ENCODE measurements at regions not wholly inside any gene's neighbourhood (a gene's known extent, or its start where the extent isn't known, plus 50 kb on each side); places are given as distances from the start of the nearest gene placed in this dataset.

DNA sequence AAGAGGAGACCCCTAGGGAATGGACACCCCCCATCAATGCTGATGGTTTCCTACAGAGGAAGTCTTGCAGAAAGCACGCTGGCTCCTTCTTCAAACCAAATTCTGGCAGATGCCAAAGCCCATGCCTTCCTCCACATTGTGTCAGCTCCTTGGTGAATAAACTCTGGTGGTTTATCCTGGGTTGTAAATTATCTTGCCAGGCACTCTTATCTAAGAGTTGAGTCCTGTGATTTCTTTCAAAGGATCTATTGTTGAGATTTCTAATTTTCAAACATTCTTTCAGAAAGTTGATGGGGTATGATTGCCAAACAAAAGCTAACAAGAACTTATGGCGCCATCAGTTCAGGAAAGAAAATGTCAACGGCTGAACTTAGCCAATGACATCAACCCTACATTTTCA, 160.4 kb downstream of the NSG2 start:
- Histone ChIP-seq H3K4me1 (ENCODE audit: control insufficient read depth in 3 of 3, insufficient read depth in 3 of 3, low read length in 3 of 3) (no peaks in the 10 kb centered on the region), H3K9ac (ENCODE audit: low read depth in 1 of 3, low read length in 3 of 3) (no peak overlapping the region), H3K4me3 (ENCODE audit: low read length in 3 of 3) (no peak overlapping the region), H3K27me3 (ENCODE audit: control insufficient read depth in 3 of 3, insufficient read depth in 3 of 3, low read length in 3 of 3) (peaks cover 8 to 13% (median 13%) of the 10 kb centered on the region in 3 donors), H3K9me3 (ENCODE audit: control insufficient read depth in 3 of 3, low read length in 3 of 3) (peaks cover 0 to 2% (median 0%) of the 10 kb centered on the region in 3 donors), H3K27ac (ENCODE audit: low read depth, low read length) (no peak overlapping the region), H3K36me3 (ENCODE audit: control insufficient read depth in 3 of 3, insufficient read depth in 3 of 3, low read length in 3 of 3) (no peaks in the 10 kb centered on the region)

- Histone ChIP-seq H3K4me1 (ENCODE audit: control insufficient read depth in 3 of 3, insufficient read depth in 3 of 3, low read length in 3 of 3) (no peaks in the 10 kb centered on the region), H3K36me3 (ENCODE audit: control insufficient read depth in 3 of 3, insufficient read depth in 3 of 3, low read length in 3 of 3) (no peaks in the 10 kb centered on the region), H3K9ac (ENCODE audit: low read depth in 1 of 3, low read length in 3 of 3) (no peak overlapping the region), H3K9me3 (ENCODE audit: control insufficient read depth in 3 of 3, low read length in 3 of 3) (no peaks in the 10 kb centered on the region), H3K27me3 (ENCODE audit: control insufficient read depth in 3 of 3, insufficient read depth in 3 of 3, low read length in 3 of 3) (peaks cover 4 to 31% (median 23%) of the 10 kb centered on the region in 3 donors), H3K4me3 (ENCODE audit: low read length in 3 of 3) (no peak overlapping the region), H3K27ac (ENCODE audit: low read depth, low read length) (no peak overlapping the region)
Measured at GRCh38 chr5:174210596-174211276, 165.2 kb downstream of the NSG2 start.

DNA sequence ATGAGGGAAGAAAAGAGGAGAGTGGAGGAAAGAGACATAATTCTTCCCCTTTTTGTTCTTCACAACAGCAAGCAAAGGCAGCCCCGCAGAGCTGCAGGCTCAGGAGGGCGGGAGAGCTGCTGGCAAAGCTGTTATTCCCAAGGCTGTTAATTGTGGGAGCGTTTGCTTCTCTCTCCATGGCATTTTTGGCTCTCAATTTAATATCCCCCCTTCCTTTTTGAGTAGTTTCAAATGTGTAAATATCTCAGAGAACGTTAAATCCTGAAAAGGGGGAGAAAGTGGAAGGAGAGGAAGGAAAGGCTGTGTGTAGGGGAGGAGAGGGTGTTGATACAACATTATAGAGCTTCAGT, 165.7 kb downstream of the NSG2 start:
- Histone ChIP-seq H3K9ac (ENCODE audit: low read depth in 1 of 3, low read length in 3 of 3) (no peak overlapping the region), H3K4me1 (ENCODE audit: control insufficient read depth in 3 of 3, insufficient read depth in 3 of 3, low read length in 3 of 3) (no peaks in the 10 kb centered on the region), H3K9me3 (ENCODE audit: control insufficient read depth in 3 of 3, low read length in 3 of 3) (no peaks in the 10 kb centered on the region), H3K4me3 (ENCODE audit: low read length in 3 of 3) (no peak overlapping the region), H3K27me3 (ENCODE audit: control insufficient read depth in 3 of 3, insufficient read depth in 3 of 3, low read length in 3 of 3) (peaks cover 4 to 31% (median 23%) of the 10 kb centered on the region in 3 donors), H3K27ac (ENCODE audit: low read depth, low read length) (no peak overlapping the region), H3K36me3 (ENCODE audit: control insufficient read depth in 3 of 3, insufficient read depth in 3 of 3, low read length in 3 of 3) (no peaks in the 10 kb centered on the region)

DNA sequence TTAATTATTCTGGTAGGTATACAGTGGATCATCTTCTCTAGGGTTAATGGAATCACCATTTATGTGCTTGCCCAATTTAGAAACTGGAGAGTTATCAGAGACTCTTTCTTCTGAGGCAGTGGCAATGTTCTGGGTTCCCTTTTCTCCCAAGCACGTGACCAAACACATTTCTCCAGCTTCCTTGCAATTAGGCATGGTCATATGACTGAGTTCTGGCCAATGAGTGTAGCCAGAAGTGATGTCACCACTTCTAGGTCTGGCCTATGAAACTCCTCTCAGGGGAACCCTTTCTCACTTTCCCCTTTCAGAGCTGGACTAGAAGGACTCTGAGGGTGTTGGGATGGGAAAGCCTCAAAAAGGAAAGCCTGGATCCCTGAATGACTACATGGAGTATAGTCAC, 172.0 kb downstream of the NSG2 start:
- Histone ChIP-seq H3K27ac (ENCODE audit: low read depth, low read length) (no peak overlapping the region), H3K36me3 (ENCODE audit: control insufficient read depth in 3 of 3, insufficient read depth in 3 of 3, low read length in 3 of 3) (no peaks in the 10 kb centered on the region), H3K9me3 (ENCODE audit: control insufficient read depth in 3 of 3, low read length in 3 of 3) (peaks cover 2 to 6% (median 6%) of the 10 kb centered on the region in 3 donors), H3K4me3 (ENCODE audit: low read length in 3 of 3) (no peak overlapping the region), H3K9ac (ENCODE audit: low read depth in 1 of 3, low read length in 3 of 3) (no peak overlapping the region), H3K27me3 (ENCODE audit: control insufficient read depth in 3 of 3, insufficient read depth in 3 of 3, low read length in 3 of 3) (peaks cover 0 to 16% (median 13%) of the 10 kb centered on the region in 3 donors), H3K4me1 (ENCODE audit: control insufficient read depth in 3 of 3, insufficient read depth in 3 of 3, low read length in 3 of 3) (no peaks in the 10 kb centered on the region)

- Histone ChIP-seq H3K36me3 (ENCODE audit: control insufficient read depth in 3 of 3, insufficient read depth in 3 of 3, low read length in 3 of 3) (no peaks in the 10 kb centered on the region), H3K4me1 (ENCODE audit: control insufficient read depth in 3 of 3, insufficient read depth in 3 of 3, low read length in 3 of 3) (no peaks in the 10 kb centered on the region), H3K4me3 (ENCODE audit: low read length in 3 of 3) (no peak overlapping the region), H3K27ac (ENCODE audit: low read depth, low read length) (no peak overlapping the region), H3K27me3 (ENCODE audit: control insufficient read depth in 3 of 3, insufficient read depth in 3 of 3, low read length in 3 of 3) (peaks cover 0 to 16% (median 13%) of the 10 kb centered on the region in 3 donors), H3K9me3 (ENCODE audit: control insufficient read depth in 3 of 3, low read length in 3 of 3) (peaks cover 2 to 6% (median 6%) of the 10 kb centered on the region in 3 donors), H3K9ac (ENCODE audit: low read depth in 1 of 3, low read length in 3 of 3) (no peak overlapping the region)
Measured at GRCh38 chr5:174218162-174218561, 172.7 kb downstream of the NSG2 start.

DNA sequence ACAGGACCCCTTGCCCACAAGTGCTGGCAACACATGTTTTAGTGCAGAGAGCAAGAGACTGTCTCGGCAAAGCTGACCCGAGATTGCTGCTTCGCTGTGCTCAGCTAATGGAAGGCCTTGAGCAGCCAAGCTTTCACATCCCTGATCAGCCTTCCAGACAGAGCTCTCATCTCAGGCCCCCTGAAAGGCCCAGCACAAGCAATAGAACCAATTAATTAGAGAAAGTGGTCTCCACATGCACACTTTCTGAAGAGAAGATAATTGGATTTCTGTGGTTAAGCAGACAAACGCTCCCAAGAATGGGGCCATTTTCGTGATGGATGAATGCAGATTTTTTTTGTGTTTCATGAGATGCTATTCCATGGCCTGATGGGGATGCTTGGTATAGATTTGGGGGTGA, 174.9 kb downstream of the NSG2 start:
- Histone ChIP-seq H3K27me3 (ENCODE audit: control insufficient read depth in 3 of 3, insufficient read depth in 3 of 3, low read length in 3 of 3) (peaks cover 0 to 5% (median 0%) of the 10 kb centered on the region in 3 donors), H3K9ac (ENCODE audit: low read depth in 1 of 3, low read length in 3 of 3) (no peak overlapping the region), H3K36me3 (ENCODE audit: control insufficient read depth in 3 of 3, insufficient read depth in 3 of 3, low read length in 3 of 3) (no peaks in the 10 kb centered on the region), H3K4me1 (ENCODE audit: control insufficient read depth in 3 of 3, insufficient read depth in 3 of 3, low read length in 3 of 3) (no peaks in the 10 kb centered on the region), H3K4me3 (ENCODE audit: low read length in 3 of 3) (no peak overlapping the region), H3K27ac (ENCODE audit: low read depth, low read length) (no peak overlapping the region), H3K9me3 (ENCODE audit: control insufficient read depth in 3 of 3, low read length in 3 of 3) (peaks cover 2 to 6% (median 6%) of the 10 kb centered on the region in 3 donors)

DNA sequence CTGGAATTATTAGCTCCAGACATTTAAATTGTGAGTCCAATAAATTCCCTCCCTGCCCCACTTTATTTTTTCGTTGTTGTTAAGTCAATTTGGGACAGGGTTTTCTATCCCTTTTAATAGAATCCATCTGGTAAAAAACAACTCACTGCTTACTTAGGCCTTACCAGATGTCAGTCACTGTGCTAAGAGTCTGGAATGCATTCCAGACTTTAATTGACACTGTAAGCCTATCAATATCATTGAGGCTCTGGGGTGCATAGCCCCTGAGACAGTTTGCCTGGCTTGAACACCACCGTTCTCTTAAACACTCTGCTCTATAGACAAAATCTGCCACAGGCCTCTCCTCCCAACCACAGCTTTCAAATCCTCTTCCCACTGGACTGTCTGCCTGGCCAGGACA, 175.9 kb downstream of the NSG2 start:
- H3K27me3 ChIP-seq (ENCODE audit: control insufficient read depth in 3 of 3, insufficient read depth in 3 of 3, low read length in 3 of 3) = peaks cover 0 to 5% (median 0%) of the 10 kb centered on the region in 3 donors
- H3K4me3 ChIP-seq (ENCODE audit: low read length in 3 of 3) = no peak overlapping the region
- H3K9me3 ChIP-seq (ENCODE audit: control insufficient read depth in 3 of 3, low read length in 3 of 3) = peaks cover 2 to 6% (median 6%) of the 10 kb centered on the region in 3 donors
- H3K9ac ChIP-seq (ENCODE audit: low read depth in 1 of 3, low read length in 3 of 3) = no peak overlapping the region
- H3K4me1 ChIP-seq (ENCODE audit: control insufficient read depth in 3 of 3, insufficient read depth in 3 of 3, low read length in 3 of 3) = no peaks in the 10 kb centered on the region
- H3K27ac ChIP-seq (ENCODE audit: low read depth, low read length) = no peak overlapping the region
- no peaks in the 10 kb centered on the region for H3K36me3 ChIP-seq (ENCODE audit: control insufficient read depth in 3 of 3, insufficient read depth in 3 of 3, low read length in 3 of 3)

DNA sequence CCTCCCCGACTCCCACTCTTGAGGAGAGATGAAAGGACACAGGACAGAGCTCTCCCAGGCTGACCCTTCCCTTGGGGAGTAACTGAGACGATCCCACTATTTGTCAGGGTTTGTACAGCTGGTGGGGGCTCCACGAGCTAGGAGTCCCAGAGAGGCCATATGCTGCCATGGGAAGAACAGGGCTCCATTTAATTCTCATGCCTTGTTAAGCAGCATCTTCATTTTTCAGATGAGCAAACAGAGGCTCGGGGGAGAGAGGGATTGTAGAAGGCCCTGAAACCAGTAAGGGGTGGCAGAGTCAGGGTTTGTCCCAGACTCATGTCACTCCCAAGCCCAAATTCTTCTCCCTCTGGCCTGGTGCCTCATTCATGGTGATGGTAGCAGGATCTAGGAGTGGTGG, 176.4 kb downstream of the NSG2 start:
- no peak overlapping the region for H3K4me3 ChIP-seq (ENCODE audit: low read length in 3 of 3)
- no peaks in the 10 kb centered on the region for H3K36me3 ChIP-seq (ENCODE audit: control insufficient read depth in 3 of 3, insufficient read depth in 3 of 3, low read length in 3 of 3)
- no peak overlapping the region for H3K9ac ChIP-seq (ENCODE audit: low read depth in 1 of 3, low read length in 3 of 3)
- H3K9me3 ChIP-seq (ENCODE audit: control insufficient read depth in 3 of 3, low read length in 3 of 3) = peaks cover 2 to 6% (median 6%) of the 10 kb centered on the region in 3 donors
- H3K27me3 ChIP-seq (ENCODE audit: control insufficient read depth in 3 of 3, insufficient read depth in 3 of 3, low read length in 3 of 3) = peaks cover 0 to 5% (median 0%) of the 10 kb centered on the region in 3 donors
- H3K4me1 ChIP-seq (ENCODE audit: control insufficient read depth in 3 of 3, insufficient read depth in 3 of 3, low read length in 3 of 3) = no peaks in the 10 kb centered on the region
- H3K27ac ChIP-seq (ENCODE audit: low read depth, low read length) = no peak overlapping the region

DNA sequence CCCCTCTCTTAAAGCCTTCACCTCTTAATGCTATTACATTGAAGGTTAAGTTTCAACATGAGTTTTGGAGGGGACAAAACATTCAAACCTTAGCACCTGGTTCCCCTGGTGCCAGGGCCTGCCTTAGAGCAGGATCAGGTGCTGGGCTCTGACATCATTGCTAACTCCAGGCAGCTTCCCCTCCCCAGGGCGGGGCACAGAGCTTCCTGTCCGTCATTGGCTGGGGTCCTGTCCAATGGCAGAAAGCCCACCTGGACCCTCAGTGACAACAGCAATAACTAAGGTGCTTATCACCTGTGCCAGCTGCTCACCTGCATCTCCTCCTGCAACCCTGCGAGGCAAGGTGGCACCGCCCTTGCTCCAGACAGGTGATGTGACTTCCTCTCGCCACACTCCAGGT, 177.4 kb downstream of the NSG2 start:
- H3K27ac ChIP-seq (ENCODE audit: low read depth, low read length) = no peak overlapping the region
- no peak overlapping the region for H3K9ac ChIP-seq (ENCODE audit: low read depth in 1 of 3, low read length in 3 of 3)
- H3K4me3 ChIP-seq (ENCODE audit: low read length in 3 of 3) = no peak overlapping the region
- peaks cover 0 to 3% (median 2%) of the 10 kb centered on the region in 3 donors for H3K9me3 ChIP-seq (ENCODE audit: control insufficient read depth in 3 of 3, low read length in 3 of 3)
- peaks cover 0 to 5% (median 0%) of the 10 kb centered on the region in 3 donors for H3K27me3 ChIP-seq (ENCODE audit: control insufficient read depth in 3 of 3, insufficient read depth in 3 of 3, low read length in 3 of 3)
- H3K36me3 ChIP-seq (ENCODE audit: control insufficient read depth in 3 of 3, insufficient read depth in 3 of 3, low read length in 3 of 3) = no peaks in the 10 kb centered on the region
- no peaks in the 10 kb centered on the region for H3K4me1 ChIP-seq (ENCODE audit: control insufficient read depth in 3 of 3, insufficient read depth in 3 of 3, low read length in 3 of 3)

DNA sequence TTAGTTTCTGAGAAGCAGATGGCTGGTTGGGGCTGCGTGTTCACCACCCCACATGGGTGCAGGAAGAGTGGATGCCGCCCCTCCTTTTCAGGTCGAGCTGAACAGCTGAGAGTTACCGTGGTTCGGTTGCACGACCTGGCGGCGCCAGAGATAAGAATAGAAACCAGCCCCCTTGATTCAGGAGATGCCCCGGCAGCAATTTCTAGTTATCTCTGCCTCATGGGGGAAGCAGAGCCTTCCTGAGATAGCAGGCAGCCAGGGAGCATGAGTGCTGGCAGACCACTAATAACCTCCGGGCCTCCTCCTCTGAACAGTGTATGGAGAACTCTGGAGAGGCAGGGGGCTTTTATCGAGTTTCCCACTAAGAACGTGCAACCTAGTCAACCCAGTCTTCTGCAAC, 177.8 kb downstream of the NSG2 start:
- no peaks in the 10 kb centered on the region for H3K36me3 ChIP-seq (ENCODE audit: control insufficient read depth in 3 of 3, insufficient read depth in 3 of 3, low read length in 3 of 3)
- H3K27ac ChIP-seq (ENCODE audit: low read depth, low read length) = no peak overlapping the region
- no peak overlapping the region for H3K9ac ChIP-seq (ENCODE audit: low read depth in 1 of 3, low read length in 3 of 3)
- H3K9me3 ChIP-seq (ENCODE audit: control insufficient read depth in 3 of 3, low read length in 3 of 3) = peaks cover 0 to 3% (median under 1%) of the 10 kb centered on the region in 3 donors
- no peak overlapping the region for H3K4me3 ChIP-seq (ENCODE audit: low read length in 3 of 3)
- H3K27me3 ChIP-seq (ENCODE audit: control insufficient read depth in 3 of 3, insufficient read depth in 3 of 3, low read length in 3 of 3) = peaks cover 0 to 6% (median 0%) of the 10 kb centered on the region in 3 donors
- no peaks in the 10 kb centered on the region for H3K4me1 ChIP-seq (ENCODE audit: control insufficient read depth in 3 of 3, insufficient read depth in 3 of 3, low read length in 3 of 3)
